ENCODE measurements at regions not wholly inside any gene's neighbourhood (a gene's known extent, or its start where the extent isn't known, plus 50 kb on each side); places are given as distances from the start of the nearest gene placed in this dataset.

- Histone ChIP-seq H3K27ac (ENCODE audit: low read depth in 1 of 2, low read length in 2 of 2) (no peak overlapping the region), H3K27me3 (ENCODE audit: control insufficient read depth in 1 of 2, insufficient read depth in 2 of 2, low read length in 2 of 2) (no peaks in the 10 kb centered on the region), H3K4me1 (ENCODE audit: insufficient read depth, low read length) (no peaks in the 10 kb centered on the region), H3K9me3 (ENCODE audit: control insufficient read depth in 1 of 2, insufficient read depth in 1 of 2, low read length in 2 of 2) (no peaks in the 10 kb centered on the region), H3K36me3 (ENCODE audit: insufficient read depth, low read length) (no peaks in the 10 kb centered on the region), H3K4me3 (ENCODE audit: low read length) (no peak overlapping the region)
- DNase-seq (no peak), ATAC-seq (ENCODE audit: poor library complexity) (no peak)
- H3K27me3 Mint-ChIP-seq = peaks cover 19% of the 10 kb centered on the region
- peaks cover 4% of the 10 kb centered on the region for H3K9me3 Mint-ChIP-seq
- no peaks in the 10 kb centered on the region for H3K4me1 Mint-ChIP-seq (ENCODE audit: low read depth)
- ChIA-PET POLR2A (no interaction called here), CTCF (no interaction called here)
- no peak overlapping the region for H3K4me3 Mint-ChIP-seq
- H3K36me3 Mint-ChIP-seq (ENCODE audit: low read depth) = no peaks in the 10 kb centered on the region
- intact Hi-C loops (cut with DNase I, micrococcal nuclease) = no loop called here
- H3K27ac Mint-ChIP-seq = no peak overlapping the region
- TF ChIP-seq CTCF (IDR thresholded peaks at IDR 0.05) = no peak
Observed at GRCh38 chr9:1617419-1617818, 397.7 kb upstream of the SMARCA2 start.

GRCh38 chr9:1619915-1620710 is 395.0 kb upstream of the SMARCA2 start:
- ChIA-PET CTCF (no interaction called here), POLR2A (no interaction called here)
- Histone ChIP-seq H3K4me3 (ENCODE audit: low read length) (no peak overlapping the region), H3K4me1 (ENCODE audit: insufficient read depth, low read length) (no peaks in the 10 kb centered on the region), H3K27ac (ENCODE audit: low read depth in 1 of 2, low read length in 2 of 2) (no peak overlapping the region), H3K9me3 (ENCODE audit: control insufficient read depth in 1 of 2, insufficient read depth in 1 of 2, low read length in 2 of 2) (no peaks in the 10 kb centered on the region), H3K27me3 (ENCODE audit: control insufficient read depth in 1 of 2, insufficient read depth in 2 of 2, low read length in 2 of 2) (no peaks in the 10 kb centered on the region), H3K36me3 (ENCODE audit: insufficient read depth, low read length) (no peaks in the 10 kb centered on the region)
- no peak for DNase-seq
- Mint-ChIP-seq H3K36me3 (ENCODE audit: low read depth) (no peaks in the 10 kb centered on the region), H3K27ac (no peak overlapping the region), H3K4me1 (ENCODE audit: low read depth) (no peaks in the 10 kb centered on the region), H3K27me3 (peaks cover 35% of the 10 kb centered on the region), H3K4me3 (no peak overlapping the region), H3K9me3 (peaks cover 8% of the 10 kb centered on the region)
- no peak for TF ChIP-seq CTCF (IDR thresholded peaks at IDR 0.05)
- ATAC-seq (ENCODE audit: poor library complexity) = no peak
- intact Hi-C loops (cut with DNase I, micrococcal nuclease) = no loop called here

GRCh38 chr9:1637401-1637800 is 377.7 kb upstream of the SMARCA2 start:
- POLR2A ChIA-PET = no interaction called here
- no peak for DNase-seq
- Histone ChIP-seq H3K27ac (ENCODE audit: low read depth in 1 of 2, low read length in 2 of 2) (no peak overlapping the region), H3K4me1 (ENCODE audit: insufficient read depth, low read length) (no peaks in the 10 kb centered on the region), H3K9me3 (ENCODE audit: control insufficient read depth in 1 of 2, insufficient read depth in 1 of 2, low read length in 2 of 2) (no peaks in the 10 kb centered on the region), H3K36me3 (ENCODE audit: insufficient read depth, low read length) (no peaks in the 10 kb centered on the region), H3K4me3 (ENCODE audit: low read length) (no peak overlapping the region), H3K27me3 (ENCODE audit: control insufficient read depth in 1 of 2, insufficient read depth in 2 of 2, low read length in 2 of 2) (no peaks in the 10 kb centered on the region)
- Mint-ChIP-seq H3K9me3 (peaks cover 3% of the 10 kb centered on the region), H3K4me3 (no peak overlapping the region), H3K27ac (no peak overlapping the region), H3K27me3 (no peaks in the 10 kb centered on the region), H3K4me1 (ENCODE audit: low read depth) (no peaks in the 10 kb centered on the region), H3K36me3 (ENCODE audit: low read depth) (no peaks in the 10 kb centered on the region)
- TF ChIP-seq CTCF (IDR thresholded peaks at IDR 0.05) = no peak
- CTCF ChIA-PET = no interaction called here
- ATAC-seq (ENCODE audit: poor library complexity) = no peak
- intact Hi-C loops (cut with DNase I, micrococcal nuclease) = no loop called here
